ENCODE measurements at regions not wholly inside any gene's neighbourhood (a gene's known extent, or its start where the extent isn't known, plus 50 kb on each side); places are given as distances from the start of the nearest gene placed in this dataset.

DNA sequence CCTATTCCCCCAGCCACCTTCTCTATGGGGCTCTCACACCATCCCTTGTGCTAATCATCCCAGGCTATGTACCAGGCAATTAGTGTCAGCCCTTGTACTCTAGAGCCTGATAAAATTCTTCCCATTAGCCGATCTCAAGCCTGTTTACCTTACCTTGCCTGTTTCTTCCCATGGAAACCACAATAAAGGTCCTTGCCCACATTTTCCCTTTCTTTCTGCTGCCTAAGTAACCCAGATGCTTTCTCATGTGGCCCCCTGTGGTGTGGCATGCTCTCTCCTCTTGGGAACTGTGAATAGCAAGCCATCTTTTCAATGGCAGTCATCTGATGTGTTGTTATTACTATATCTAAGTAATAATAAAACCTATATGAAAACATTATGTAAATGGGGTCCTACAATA is 265.8 kb upstream of the ELAC2 start:
- TF ChIP-seq, protein P1, sequence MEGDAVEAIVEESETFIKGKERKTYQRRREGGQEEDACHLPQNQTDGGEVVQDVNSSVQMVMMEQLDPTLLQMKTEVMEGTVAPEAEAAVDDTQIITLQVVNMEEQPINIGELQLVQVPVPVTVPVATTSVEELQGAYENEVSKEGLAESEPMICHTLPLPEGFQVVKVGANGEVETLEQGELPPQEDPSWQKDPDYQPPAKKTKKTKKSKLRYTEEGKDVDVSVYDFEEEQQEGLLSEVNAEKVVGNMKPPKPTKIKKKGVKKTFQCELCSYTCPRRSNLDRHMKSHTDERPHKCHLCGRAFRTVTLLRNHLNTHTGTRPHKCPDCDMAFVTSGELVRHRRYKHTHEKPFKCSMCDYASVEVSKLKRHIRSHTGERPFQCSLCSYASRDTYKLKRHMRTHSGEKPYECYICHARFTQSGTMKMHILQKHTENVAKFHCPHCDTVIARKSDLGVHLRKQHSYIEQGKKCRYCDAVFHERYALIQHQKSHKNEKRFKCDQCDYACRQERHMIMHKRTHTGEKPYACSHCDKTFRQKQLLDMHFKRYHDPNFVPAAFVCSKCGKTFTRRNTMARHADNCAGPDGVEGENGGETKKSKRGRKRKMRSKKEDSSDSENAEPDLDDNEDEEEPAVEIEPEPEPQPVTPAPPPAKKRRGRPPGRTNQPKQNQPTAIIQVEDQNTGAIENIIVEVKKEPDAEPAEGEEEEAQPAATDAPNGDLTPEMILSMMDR (conservative IDR thresholded peaks at IDR 0.05; ENCODE audit: low read length): no peak
- TF ChIP-seq EZH2phosphoT487 (IDR thresholded peaks at IDR 0.05; ENCODE audit: borderline replicate concordance): no peak
